D721Med (cell line): ENCODE measurements at regions not wholly inside any gene's neighbourhood (a gene's known extent, or its start where the extent isn't known, plus 50 kb on each side); places are given as distances from the start of the nearest gene placed in this dataset.

Experiments used
- DNase-seq: peaks from one replicate; pipeline ENCODE4 v3.0.0; 2011; ENCODE audit warnings: low spot score; ENCODE audit not compliant: insufficient read length
- FAIRE-seq: peaks from 2 replicates; lab custom pipeline; 2011; peaks lifted over from hg19 to GRCh38; lab: Jason Lieb, UNC
- CTCF ChIP-seq: IDR thresholded peaks from 2 replicates; pipeline ENCODE4 v1.5.1; 2012; ENCODE audit warnings: mild to moderate bottlenecking, control low read depth; ENCODE audit not compliant: insufficient read depth; ENCODE audit errors: missing control alignments

- no peak for DNase-seq
- no peak for TF ChIP-seq CTCF
- no peak for FAIRE-seq
These were observed 734.7 kb downstream of the IRX1 start for GRCh38 chr5:4330327-4330726.

GRCh38 chr5:4335078-4335477, 739.4 kb downstream of the IRX1 start:
- no peak for TF ChIP-seq CTCF
- DNase-seq (no peak), FAIRE-seq (no peak)

GRCh38 chr5:4337519-4337918, 741.9 kb downstream of the IRX1 start:
- no peak for TF ChIP-seq CTCF
- FAIRE-seq (no peak), DNase-seq (no peak)

GRCh38 chr5:4339949-4340348, 744.3 kb downstream of the IRX1 start:
- DNase-seq (no peak), FAIRE-seq (no peak)
- TF ChIP-seq CTCF: no peak

GRCh38 chr5:4345850-4346249, 750.2 kb downstream of the IRX1 start:
- no peak for DNase-seq
- no peak for TF ChIP-seq CTCF
- FAIRE-seq: no peak

- FAIRE-seq: no peak
- no peak for TF ChIP-seq CTCF
- no peak for DNase-seq
These were observed 752.8 kb downstream of the IRX1 start for GRCh38 chr5:4348423-4348822.

- no peak for DNase-seq
- no peak for FAIRE-seq
- TF ChIP-seq CTCF: no peak
These were observed 753.3 kb downstream of the IRX1 start for GRCh38 chr5:4348919-4349318.
